NCI-H128 (cell line): ENCODE measurements at regions not wholly inside any gene's neighbourhood (a gene's known extent, or its start where the extent isn't known, plus 50 kb on each side); places are given as distances from the start of the nearest gene placed in this dataset.
A peak's percentile ranks its signal among the peaks of the same experiment; 100 is the strongest.

ENCODE experiments used
- DNase-seq: peaks from one replicate; lab custom pipeline; 2025; ENCODE audit not compliant: unreplicated experiment; lab: John Stamatoyannopoulos, UW

GRCh38 chr20:40925829-40926510, 102.7 kb upstream of the TOP1 start:
- DNase-seq, result no peak

- no peak for DNase-seq
These were observed 101.7 kb upstream of the TOP1 start for GRCh38 chr20:40926928-40927327.

- DNase-seq, result no peak
These were observed 98.1 kb upstream of the TOP1 start for GRCh38 chr20:40930561-40930960.

DNA sequence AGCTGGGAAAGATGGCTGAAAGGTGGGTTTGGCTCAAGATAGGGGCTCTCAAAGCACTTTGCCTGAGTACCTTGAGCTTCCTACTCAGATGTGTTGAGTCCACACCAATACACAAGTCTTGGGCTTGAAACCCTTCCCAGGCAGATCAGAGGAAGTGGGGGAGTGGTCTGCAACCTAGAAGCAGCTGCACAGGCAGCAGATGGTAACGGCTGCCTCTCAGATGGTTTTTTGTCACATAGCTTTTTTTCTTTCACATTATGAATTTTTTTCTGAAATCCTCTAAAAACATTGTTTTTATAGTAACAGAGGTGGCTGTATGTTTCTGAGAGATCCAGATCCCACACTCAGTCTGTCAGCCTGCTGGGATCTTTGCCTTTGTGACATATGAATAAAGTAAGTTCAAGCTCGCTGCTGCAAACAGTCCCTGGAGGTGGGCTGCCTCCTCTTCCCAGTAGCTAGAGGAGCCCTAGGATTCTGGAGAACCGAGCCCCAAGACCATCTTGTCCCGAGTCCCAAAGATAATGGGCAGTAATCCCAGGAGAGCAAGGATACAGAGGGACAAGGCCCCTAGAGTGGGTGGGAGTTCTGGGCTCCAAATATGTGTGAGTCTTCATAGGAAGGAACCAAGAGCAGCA, 97.1 kb upstream of the TOP1 start:
- DNase-seq, result no peak

DNA sequence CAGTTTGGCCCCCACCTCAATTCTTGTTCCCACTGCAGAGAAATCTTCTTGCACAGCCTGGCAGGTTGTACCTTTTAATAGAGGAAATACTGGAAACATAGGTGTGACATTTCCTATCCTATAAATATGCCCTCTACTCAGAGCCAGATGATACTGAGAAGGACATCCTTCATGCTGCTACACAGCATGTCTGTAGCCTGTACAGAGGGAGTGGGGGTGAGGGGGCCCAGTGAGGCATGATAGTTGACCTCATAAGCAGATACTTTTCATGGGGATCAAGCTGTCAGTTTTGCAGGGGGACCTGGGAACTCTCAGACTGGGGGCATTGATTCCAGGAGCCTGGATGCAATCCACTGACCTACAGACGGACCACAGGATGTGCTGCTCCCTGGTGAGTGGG, 96.2 kb upstream of the TOP1 start:
- DNase-seq, result no peak

- no peak for DNase-seq
These were observed 94.9 kb upstream of the TOP1 start for GRCh38 chr20:40933758-40934157.

DNA sequence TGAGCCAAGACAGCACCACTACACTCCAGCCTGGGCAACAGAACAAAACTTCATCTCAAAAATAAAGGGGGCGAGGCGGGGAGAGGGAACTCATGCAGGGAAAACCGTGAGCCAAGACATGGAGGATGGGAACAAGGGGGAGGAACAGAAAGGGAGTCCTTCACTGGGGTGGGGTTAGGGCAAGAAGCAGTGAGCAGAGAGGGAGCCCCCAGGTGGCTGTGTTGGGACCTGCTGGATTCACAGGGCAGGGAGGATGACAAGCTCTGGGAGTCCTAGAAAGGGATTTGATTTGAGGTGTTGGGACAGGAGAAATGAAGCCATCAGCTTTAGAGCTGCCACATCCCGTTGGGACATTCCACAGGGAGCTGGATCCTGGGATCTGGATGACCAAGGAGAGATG, 90.6 kb upstream of the TOP1 start:
- no peak for DNase-seq

- DNase-seq, result no peak
These were observed 89.0 kb upstream of the TOP1 start for GRCh38 chr20:40939667-40940066.

DNA sequence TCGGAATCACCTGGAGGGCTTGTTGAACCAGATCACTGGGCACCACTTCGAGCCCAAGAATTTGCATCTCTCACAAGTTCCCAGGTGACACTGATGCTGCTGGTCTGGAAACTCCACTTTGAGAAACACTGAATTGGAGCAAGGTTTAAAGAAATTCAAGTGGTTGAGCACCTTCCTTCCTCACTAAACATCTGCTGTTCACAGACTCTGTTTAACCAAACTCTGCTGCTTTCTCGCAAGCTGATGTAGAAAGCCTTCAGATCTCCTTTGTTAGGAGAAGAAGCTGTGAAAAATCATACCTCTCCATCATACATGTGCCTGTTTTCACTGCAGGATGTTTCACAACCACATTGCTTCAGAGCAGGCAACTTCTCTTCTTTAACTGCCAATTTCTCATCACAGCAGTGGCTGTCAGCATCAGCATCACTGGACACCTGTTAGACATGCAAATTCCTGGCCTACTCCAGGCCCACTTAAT, 87.5 kb upstream of the TOP1 start:
- DNase-seq, result no peak

DNA sequence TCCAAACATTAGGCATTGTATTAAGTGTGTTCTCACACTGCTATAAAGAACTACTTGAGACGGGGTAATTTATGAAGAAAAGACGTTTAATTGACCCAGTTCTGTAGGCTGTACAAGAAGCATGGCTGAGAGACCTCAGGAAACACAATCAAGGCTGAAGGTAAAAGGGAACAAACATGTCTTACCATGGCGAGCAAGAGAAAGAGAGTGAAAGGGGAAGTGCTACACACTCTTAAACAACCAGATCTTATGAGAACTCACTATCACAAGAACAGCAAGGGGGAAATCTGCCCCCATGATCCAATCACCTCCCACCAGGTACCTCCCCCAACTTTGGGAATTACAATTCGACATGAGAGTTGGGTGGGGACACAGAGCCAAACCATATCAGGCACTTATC, 86.6 kb upstream of the TOP1 start:
- no peak for DNase-seq

DNA sequence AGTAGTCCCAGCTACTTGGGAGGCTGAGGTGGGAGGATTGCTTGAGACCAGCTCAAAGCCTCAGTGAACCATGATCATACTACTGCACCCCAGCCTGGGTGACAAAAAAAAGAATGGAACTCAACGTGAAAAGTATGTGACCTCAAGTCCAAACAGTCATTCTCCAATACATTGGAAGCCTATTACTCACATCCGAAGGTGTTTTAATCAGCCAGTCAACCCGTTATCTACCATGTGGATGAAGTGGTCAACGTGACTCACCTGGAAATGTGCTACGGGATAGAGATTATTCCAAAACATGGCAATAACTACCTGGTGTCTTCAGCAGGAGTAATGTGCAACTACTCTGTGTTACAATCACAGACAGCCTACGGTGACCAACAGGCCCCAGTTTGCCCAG, 85.8 kb upstream of the TOP1 start:
- DNase-seq, result no peak

GRCh38 chr20:40943591-40943990, 85.0 kb upstream of the TOP1 start:
- DNase-seq, result no peak

DNA sequence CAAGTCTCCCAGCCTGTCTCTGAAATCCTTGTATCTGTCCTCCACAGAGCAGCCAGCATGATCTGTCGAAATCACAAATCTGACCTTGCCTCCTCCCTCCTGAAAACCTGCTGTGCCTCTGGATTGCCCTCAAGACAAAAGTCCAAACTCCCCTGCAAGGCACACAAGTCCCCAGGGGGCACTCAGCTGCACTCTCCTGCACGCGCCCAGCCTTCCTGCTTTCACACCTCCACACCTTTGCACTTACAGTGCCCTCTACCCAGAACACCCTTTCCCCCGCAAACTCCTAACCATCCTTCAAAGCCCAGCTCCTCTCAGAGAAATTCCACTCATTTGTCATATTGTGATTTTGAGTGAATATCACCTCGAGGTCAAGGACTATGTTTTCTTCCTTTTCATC, 83.4 kb upstream of the TOP1 start:
- no peak for DNase-seq

- DNase-seq, result peak; percentile 7
These were observed 82.7 kb upstream of the TOP1 start for GRCh38 chr20:40945754-40946450.

- no peak for DNase-seq
These were observed 82.2 kb upstream of the TOP1 start for GRCh38 chr20:40946451-40946850.

GRCh38 chr20:40948465-40949267, 80.0 kb upstream of the TOP1 start:
- DNase-seq, result no peak

DNA sequence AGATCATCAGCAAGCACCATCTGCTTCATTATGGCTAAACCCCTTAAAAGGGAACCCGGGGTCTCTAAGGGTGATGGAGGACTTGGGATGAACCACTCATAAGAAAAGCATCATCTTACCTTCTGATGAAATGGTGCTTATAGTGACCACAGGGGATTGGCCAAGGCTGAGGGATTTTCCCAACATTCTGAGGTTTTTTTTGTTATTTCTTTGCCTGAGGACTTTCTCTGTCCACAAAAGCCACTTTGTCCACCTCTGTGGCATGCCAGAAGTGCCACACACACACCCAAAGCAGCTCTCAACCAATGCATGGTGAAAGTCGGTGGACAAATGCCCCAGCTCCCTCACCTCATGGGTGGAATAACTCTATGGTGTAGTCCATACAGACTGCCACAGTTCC, 79.3 kb upstream of the TOP1 start:
- no peak for DNase-seq

GRCh38 chr20:40952136-40952535, 76.5 kb upstream of the TOP1 start:
- no peak for DNase-seq

GRCh38 chr20:40953416-40953815, 75.2 kb upstream of the TOP1 start:
- DNase-seq, result no peak

GRCh38 chr20:40953856-40954255, 74.8 kb upstream of the TOP1 start:
- no peak for DNase-seq

DNA sequence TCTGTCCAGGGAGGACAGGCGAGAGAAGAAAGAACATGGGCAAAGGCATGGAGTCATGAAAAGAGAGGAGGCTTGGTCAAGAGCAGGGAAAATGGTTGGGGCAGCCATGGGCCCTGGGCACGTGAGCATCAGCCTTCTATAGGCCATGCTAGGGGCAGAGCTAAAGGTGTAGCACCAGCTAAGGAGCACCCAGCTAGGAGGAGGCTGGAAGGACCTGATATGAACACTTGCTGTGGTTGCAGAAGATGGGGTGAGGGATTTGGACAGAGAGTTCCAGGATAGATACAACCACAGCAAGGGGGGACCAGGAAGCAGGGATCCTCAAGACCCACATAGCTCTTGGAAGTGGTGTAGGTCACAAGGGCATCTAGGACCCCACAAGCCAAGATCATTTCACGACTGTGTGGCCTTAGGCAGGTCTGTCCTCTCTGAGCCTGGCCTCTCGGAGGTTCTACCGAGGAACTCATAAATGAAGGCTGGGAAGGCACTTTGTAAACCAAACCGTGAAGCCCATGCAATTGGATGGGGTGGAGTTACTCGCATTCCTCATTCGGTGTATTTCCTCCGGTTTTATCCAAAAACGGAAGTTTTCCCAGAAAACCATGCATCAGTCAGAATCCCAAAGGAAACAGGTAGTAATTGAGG, 74.0 kb upstream of the TOP1 start:
- DNase-seq, result no peak
